H9 (cell line): ENCODE measurements at regions not wholly inside any gene's neighbourhood (a gene's known extent, or its start where the extent isn't known, plus 50 kb on each side); places are given as distances from the start of the nearest gene placed in this dataset.

Source experiments
- DNase-seq: peaks from one replicate; pipeline ENCODE4 v3.0.0-alpha.2; 2017
- H2AFZ ChIP-seq: one replicate; pipeline ENCODE4 v1.6.1; 2013; ENCODE audit warnings: mild to moderate bottlenecking, low read length, control low read depth, moderate library complexity
- H2AK5ac ChIP-seq: 2 replicates; pipeline ENCODE4 v1.6.1; 2013; ENCODE audit warnings: low read length, control low read depth, mixed read lengths; ENCODE audit not compliant: insufficient read length
- H2BK120ac ChIP-seq: one replicate; pipeline ENCODE4 v1.6.1; 2013; ENCODE audit warnings: low read depth, mild to moderate bottlenecking, low read length, control low read depth, inconsistent platforms; ENCODE audit not compliant: poor library complexity, severe bottlenecking
- H2BK12ac ChIP-seq: 2 replicates; pipeline ENCODE4 v1.6.1; 2013; ENCODE audit warnings: low read length, control low read depth, mixed read lengths, low read depth; ENCODE audit not compliant: insufficient read length
- H2BK15ac ChIP-seq: 2 replicates; pipeline ENCODE4 v1.6.1; 2013; ENCODE audit warnings: low read depth, low read length, control low read depth
- H2BK20ac ChIP-seq: one replicate; pipeline ENCODE4 v1.6.1; 2013; ENCODE audit warnings: low read depth, mild to moderate bottlenecking, low read length, control low read depth, inconsistent platforms; ENCODE audit not compliant: poor library complexity, severe bottlenecking
- H2BK5ac ChIP-seq: 2 replicates; pipeline ENCODE4 v1.6.1; 2013; ENCODE audit warnings: low read length, control low read depth, mixed read lengths; ENCODE audit not compliant: insufficient read length
- H3K14ac ChIP-seq: 2 replicates; pipeline ENCODE4 v1.6.1; 2013; ENCODE audit warnings: low read length, control low read depth; ENCODE audit not compliant: insufficient read depth
- H3K18ac ChIP-seq: 2 replicates; pipeline ENCODE4 v1.6.1; 2013; ENCODE audit warnings: low read depth, mild to moderate bottlenecking, mixed read lengths, low read length, control low read depth; ENCODE audit not compliant: insufficient read length
- H3K23ac ChIP-seq: 2 replicates; pipeline ENCODE4 v1.6.1; 2013; ENCODE audit warnings: low read length, control low read depth, mixed read lengths, low read depth; ENCODE audit not compliant: insufficient read length
- H3K23me2 ChIP-seq: 2 replicates; pipeline ENCODE4 v1.6.1; 2013; ENCODE audit warnings: low read depth, mild to moderate bottlenecking, mixed read lengths, low read length, control low read depth; ENCODE audit not compliant: insufficient read length, poor library complexity, severe bottlenecking
- H3K27ac ChIP-seq: 2 replicates; pipeline ENCODE4 v1.5.1; 2013; ENCODE audit warnings: low read length, control low read depth, mixed read lengths, low read depth; ENCODE audit not compliant: insufficient read length
- H3K27me3 ChIP-seq: 2 replicates; pipeline ENCODE4 v1.6.1; 2013; ENCODE audit warnings: low read length, control low read depth, inconsistent platforms; ENCODE audit not compliant: insufficient read depth
- H3K4ac ChIP-seq: 2 replicates; pipeline ENCODE4 v1.6.1; 2013; ENCODE audit warnings: low read depth, mild to moderate bottlenecking, control low read depth, inconsistent platforms, low read length, moderate library complexity
- H3K4me1 ChIP-seq: 2 replicates; pipeline ENCODE4 v1.6.1; 2013; ENCODE audit warnings: low read length, control low read depth, inconsistent platforms; ENCODE audit not compliant: insufficient read depth
- H3K4me2 ChIP-seq: 2 replicates; pipeline ENCODE4 v1.6.1; 2013; ENCODE audit warnings: low read length, control low read depth, mixed read lengths; ENCODE audit not compliant: insufficient read length, insufficient read depth
- H3K56ac ChIP-seq: 2 replicates; pipeline ENCODE4 v1.6.1; 2013; ENCODE audit warnings: low read depth, mild to moderate bottlenecking, mixed read lengths, low read length, control low read depth; ENCODE audit not compliant: insufficient read length
- H3K79me1 ChIP-seq: 2 replicates; pipeline ENCODE4 v1.6.1; 2013; ENCODE audit warnings: low read depth, mild to moderate bottlenecking, moderate library complexity, low read length, control low read depth, inconsistent platforms; ENCODE audit not compliant: insufficient read depth, poor library complexity, severe bottlenecking
- H3K79me2 ChIP-seq: 2 replicates; pipeline ENCODE4 v1.6.1; 2013; ENCODE audit warnings: low read length, control low read depth, inconsistent platforms; ENCODE audit not compliant: insufficient read depth
- H3K9ac ChIP-seq: 2 replicates; pipeline ENCODE4 v1.6.1; 2013; ENCODE audit warnings: low read length, control low read depth, mixed read lengths; ENCODE audit not compliant: insufficient read length; ENCODE audit errors: extremely low read depth
- H3K9me3 ChIP-seq: one replicate; pipeline ENCODE4 v1.6.1; 2013; ENCODE audit warnings: low read depth, low read length, inconsistent platforms; ENCODE audit not compliant: control insufficient read depth
- H3T11ph ChIP-seq: one replicate; pipeline ENCODE4 v1.6.1; 2013; ENCODE audit warnings: mild to moderate bottlenecking, low read length, control low read depth, inconsistent platforms
- H4K20me1 ChIP-seq: one replicate; pipeline ENCODE4 v1.6.1; 2013; ENCODE audit not compliant: control insufficient read depth, insufficient read length, insufficient read depth
- H4K5ac ChIP-seq: 2 replicates; pipeline ENCODE4 v1.6.1; 2013; ENCODE audit warnings: low read depth, mild to moderate bottlenecking, mixed read lengths, low read length, control low read depth; ENCODE audit not compliant: insufficient read length
- H4K8ac ChIP-seq: replicated peaks from 2 replicates; pipeline ENCODE4 v1.6.1; 2013; ENCODE audit warnings: low read length, control low read depth, mixed read lengths, low read depth; ENCODE audit not compliant: insufficient read length
- H4K91ac ChIP-seq: 2 replicates; pipeline ENCODE4 v1.6.1; 2013; ENCODE audit warnings: low read depth, mild to moderate bottlenecking, moderate library complexity, mixed read lengths, low read length, control low read depth; ENCODE audit not compliant: insufficient read length
- H3K27ac Mint-ChIP-seq, 3 experiments: 2 replicates in 2 of 3; 3 replicates in 1 of 3; pipeline ENCODE4 v1.8.0; 2020 to 2021; ENCODE audit warnings: mixed read lengths in 3 of 3, mild to moderate bottlenecking in 1 of 3, moderate library complexity in 1 of 3
- H3K27me3 Mint-ChIP-seq: 2 replicates; pipeline ENCODE4 v1.8.0; 2021; ENCODE audit warnings: low read depth, mild to moderate bottlenecking, moderate library complexity, mixed read lengths
- H3K36me3 Mint-ChIP-seq, 3 experiments: 2 replicates in 2 of 3; 3 replicates in 1 of 3; pipeline ENCODE4 v1.8.0; 2020 to 2021; ENCODE audit warnings: low read depth in 3 of 3, mixed read lengths in 3 of 3; ENCODE audit not compliant: insufficient read depth in 1 of 3
- H3K4me1 Mint-ChIP-seq, 2 experiments: 2 replicates each; pipeline ENCODE4 v1.8.0; 2020; ENCODE audit warnings: mixed read lengths in 2 of 2
- H3K4me3 Mint-ChIP-seq, 2 experiments: 2 replicates in 1 of 2; 3 replicates in 1 of 2; pipeline ENCODE4 v1.8.0; 2020 to 2021; ENCODE audit warnings: mild to moderate bottlenecking in 2 of 2, mixed read lengths in 2 of 2, moderate library complexity in 1 of 2
- H3K9me3 Mint-ChIP-seq, 2 experiments: 2 replicates in 1 of 2; 3 replicates in 1 of 2; pipeline ENCODE4 v1.8.0; 2020; ENCODE audit warnings: mild to moderate bottlenecking in 2 of 2, mixed read lengths in 2 of 2, moderate library complexity in 1 of 2
- CTCF ChIP-seq: fragments of 200-600 bp; sonication (generic); conservative IDR thresholded peaks from 3 replicates; pipeline ENCODE4 v1.8.0; 2021; ENCODE audit warnings: antibody characterized with exemption, mild to moderate bottlenecking
- WGBS: extraction: QIAGEN DNeasy Blood & Tissue Kit; methylation state at CpG from one replicate; pipeline ENCODE4 v1.1.7; 2013; ENCODE audit warnings: missing lambda C conversion rate, low lambda C conversion rate, mixed read lengths; ENCODE audit not compliant: insufficient read length; ENCODE audit errors: extremely low coverage; 5-methylcytosine and 5-hydroxymethylcytosine counted together

GRCh38 chr3:38925351-38925750 is 109.3 kb upstream of the SCN10A start:
- Mint-ChIP-seq H3K4me1 (no peaks in the 10 kb centered on the region), H3K27ac (no peak overlapping the region), H3K36me3 (no peaks in the 10 kb centered on the region; a peak in 1 of 7 replicates), H3K9me3 (no peaks in the 10 kb centered on the region; a peak in 2 of 5 replicates), H3K4me3 (no peak overlapping the region), H3K27me3 (peaks cover 2% of the 10 kb centered on the region)
- no peak for TF ChIP-seq CTCF
- Histone ChIP-seq H3T11ph (no peak overlapping the region), H4K91ac (no peak overlapping the region), H3K14ac (no peak overlapping the region; the same call in 1 of the 2 replicates), H3K4me2 (no peak overlapping the region), H2BK20ac (no peak overlapping the region), H3K23me2 (no peaks in the 10 kb centered on the region), H3K27me3 (no peaks in the 10 kb centered on the region), H2BK120ac (no peak overlapping the region), H2BK12ac (no peak overlapping the region), H4K5ac (no peak overlapping the region), H3K4me1 (peaks cover 3% of the 10 kb centered on the region; the same call in 1 of the 2 replicates), H3K4ac (no peak overlapping the region), H3K23ac (no peak overlapping the region), H3K79me2 (no peaks in the 10 kb centered on the region), H3K9me3 (no peaks in the 10 kb centered on the region), H3K9ac (no peak overlapping the region), H3K18ac (no peak overlapping the region), H2AK5ac (no peak overlapping the region), H3K56ac (no peak overlapping the region), H2BK15ac (no peak overlapping the region), H4K20me1 (no peaks in the 10 kb centered on the region), H4K8ac (no peak overlapping the region), H3K27ac (no peak overlapping the region), H2AFZ (no peak overlapping the region), H2BK5ac (no peak overlapping the region), H3K79me1 (no peaks in the 10 kb centered on the region)
- no peak for DNase-seq
- WGBS = no CpG with 5 or more reads among the region's 6 CpGs
